HG02571 (cell line): ENCODE measurements at regions not wholly inside any gene's neighbourhood (a gene's known extent, or its start where the extent isn't known, plus 50 kb on each side); places are given as distances from the start of the nearest gene placed in this dataset.
A peak's percentile ranks its signal among the peaks of the same experiment; 100 is the strongest.

Experiments
- ATAC-seq: cut with Tn5 transposase; IDR thresholded peaks from one replicate; pipeline ENCODE4 v1.9.1; 2021; ENCODE audit warnings: mild to moderate bottlenecking, moderate library complexity; ENCODE audit not compliant: unreplicated experiment

GRCh38 chr5:54774281-54775170 lies 210.9 kb downstream of the ESM1 start:
- no peak for ATAC-seq

GRCh38 chr5:54772684-54773083 lies 212.7 kb downstream of the ESM1 start:
- ATAC-seq, result no peak

DNA sequence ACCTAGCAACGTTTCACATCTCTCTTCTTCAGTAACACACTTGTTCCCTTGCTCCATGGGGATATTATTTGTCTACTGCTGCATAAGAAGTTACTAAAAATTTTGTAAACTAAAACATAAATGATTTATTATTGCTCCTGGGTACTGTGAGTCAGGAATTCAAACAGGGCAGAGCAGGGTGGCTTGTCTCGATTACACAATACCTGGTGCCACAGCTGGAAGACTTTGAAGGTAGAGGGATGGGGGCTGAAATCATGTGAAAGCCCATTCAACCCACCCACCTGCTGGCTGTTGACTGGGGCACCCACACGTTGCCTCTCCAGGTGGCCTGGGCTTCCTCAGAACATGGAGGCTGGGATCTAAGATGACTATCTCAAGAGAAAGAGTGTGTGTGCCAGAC lies 213.2 kb downstream of the ESM1 start:
- ATAC-seq, result no peak

GRCh38 chr5:54769746-54770145 lies 215.6 kb downstream of the ESM1 start:
- no peak for ATAC-seq

DNA sequence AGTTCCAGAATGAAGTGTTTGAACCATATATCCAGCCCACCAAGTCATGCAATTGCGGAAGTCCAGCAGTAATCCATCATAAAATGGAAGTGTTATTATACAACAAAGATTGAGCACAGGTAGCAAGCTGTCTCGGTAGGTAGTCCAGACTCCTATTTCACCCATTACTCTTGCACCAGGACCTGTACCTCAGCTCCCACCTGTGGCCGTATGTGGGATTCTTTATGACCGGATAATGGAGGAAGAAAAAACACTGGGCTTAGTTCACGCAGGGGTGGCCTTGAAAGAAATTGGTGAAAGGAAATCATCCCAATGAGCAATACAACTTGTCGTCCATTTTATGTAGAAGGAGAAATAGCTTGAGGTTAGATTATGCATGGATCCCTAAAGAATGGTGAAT lies 216.3 kb downstream of the ESM1 start:
- ATAC-seq, result no peak

DNA sequence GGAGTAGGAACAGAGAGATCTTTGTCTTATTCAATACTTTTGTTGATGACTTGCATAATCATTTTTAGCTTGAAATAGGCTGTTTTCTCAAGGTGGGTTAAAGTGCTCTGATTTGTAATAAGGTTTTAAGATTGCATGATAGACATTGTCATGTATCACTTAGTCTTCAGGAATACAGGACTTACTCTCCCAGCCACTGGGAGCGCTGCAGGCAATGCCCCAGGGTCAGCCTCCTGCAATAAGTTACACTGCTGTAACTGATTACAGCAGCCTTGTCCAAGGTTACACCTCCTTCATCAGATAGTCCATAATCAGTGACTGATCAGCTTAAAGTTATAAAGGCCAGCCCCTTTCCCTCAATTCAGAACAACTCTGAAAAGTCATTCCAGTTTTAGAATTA lies 218.6 kb downstream of the ESM1 start:
- ATAC-seq, result no peak

DNA sequence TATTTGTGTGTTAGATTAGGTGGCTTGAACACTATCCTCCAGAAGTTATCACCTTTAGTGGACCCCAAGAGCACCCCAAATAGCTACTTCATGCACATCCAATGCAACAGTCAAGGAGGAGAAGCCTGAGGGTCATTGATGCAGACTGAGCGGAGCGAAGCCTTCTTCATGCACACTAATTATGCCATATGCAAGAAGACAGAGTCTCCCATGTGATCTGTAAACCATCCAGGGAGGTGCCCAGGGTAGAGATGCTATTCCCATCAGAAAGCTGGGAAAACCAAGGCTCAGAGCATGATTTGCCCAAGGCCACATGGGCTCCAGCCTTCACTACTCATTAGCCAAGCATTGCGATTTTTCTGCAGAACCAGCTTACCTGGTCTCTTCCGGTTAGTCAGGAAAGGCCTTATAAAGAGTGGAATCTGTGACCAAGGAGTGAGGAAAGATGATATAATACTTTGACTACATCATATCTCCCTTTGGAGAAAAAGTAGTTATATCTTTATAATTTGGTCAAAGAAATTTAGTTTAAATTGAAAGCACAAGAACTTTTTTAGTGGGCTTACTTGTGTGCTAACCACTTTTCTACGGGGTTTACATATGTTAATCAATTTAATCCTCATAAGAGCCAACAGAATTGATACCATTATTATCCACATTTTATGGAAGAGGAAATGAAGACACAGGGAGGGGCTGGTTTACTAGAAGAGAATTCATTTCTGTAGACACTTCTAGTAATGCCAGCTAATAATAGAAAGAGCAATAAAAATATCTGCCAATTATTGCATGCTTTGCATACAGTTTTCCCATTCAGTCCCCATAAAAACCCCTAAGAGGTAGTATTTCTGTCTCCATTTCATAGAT lies 220.0 kb downstream of the ESM1 start:
- no peak for ATAC-seq

GRCh38 chr5:54764102-54765090 lies 221.0 kb downstream of the ESM1 start:
- no peak for ATAC-seq

DNA sequence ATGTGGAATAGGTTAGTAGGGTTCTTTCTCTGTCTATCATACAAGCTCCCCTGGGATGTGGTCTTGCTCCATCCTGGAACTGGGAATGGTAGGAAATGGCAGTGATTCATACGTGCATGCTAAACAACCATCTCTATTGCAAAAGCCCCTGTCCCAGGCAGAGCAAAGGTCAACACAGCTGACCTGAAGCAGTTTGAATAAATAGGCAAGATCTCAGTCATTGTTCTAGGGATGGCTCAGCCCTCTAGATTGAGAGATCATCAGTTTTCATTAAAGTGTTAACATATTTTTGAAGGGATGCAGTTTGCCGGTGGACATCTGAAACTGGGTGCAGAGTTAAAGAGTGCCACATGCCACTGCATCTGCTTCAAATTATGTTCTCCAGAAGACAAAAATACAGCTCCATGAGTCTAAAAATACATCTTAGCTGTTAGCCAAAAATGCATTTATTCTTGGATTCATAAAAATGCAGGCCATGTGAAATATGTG lies 224.1 kb downstream of the ESM1 start:
- no peak for ATAC-seq

DNA sequence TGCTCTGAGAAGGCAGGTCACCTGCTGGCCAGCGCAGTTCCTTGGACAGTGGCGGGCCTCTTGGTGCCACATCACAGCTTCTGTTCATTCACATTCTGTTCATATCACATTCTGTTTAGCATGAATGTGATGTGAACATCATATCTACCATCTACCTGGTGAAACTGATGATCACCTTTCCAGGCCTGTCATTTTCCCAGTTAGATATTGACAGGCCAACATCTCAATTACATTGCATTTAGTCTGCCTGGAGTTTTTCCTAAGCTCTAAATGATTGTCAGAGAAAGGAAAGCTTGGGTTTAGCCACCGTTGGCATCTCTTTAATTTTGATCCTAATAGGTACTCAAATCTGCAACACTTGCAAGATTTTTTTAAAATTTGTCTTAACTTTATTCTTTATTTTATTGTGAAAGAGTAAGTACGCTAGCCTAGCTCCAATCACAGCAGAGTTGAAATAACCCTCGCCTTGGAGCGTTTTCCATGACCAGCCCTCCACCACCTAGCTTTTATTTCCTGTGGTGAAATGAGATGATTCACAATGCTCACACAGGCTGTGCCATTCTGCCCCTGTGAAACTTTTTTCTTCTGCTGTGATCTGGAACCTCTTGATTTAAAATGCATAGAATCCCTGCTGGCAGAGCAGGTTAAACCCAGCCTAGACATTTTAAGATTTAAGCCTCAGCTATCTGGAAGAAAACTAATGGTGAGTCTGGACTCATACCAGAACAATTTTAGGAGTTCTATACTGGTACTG lies 225.0 kb downstream of the ESM1 start:
- no peak for ATAC-seq

DNA sequence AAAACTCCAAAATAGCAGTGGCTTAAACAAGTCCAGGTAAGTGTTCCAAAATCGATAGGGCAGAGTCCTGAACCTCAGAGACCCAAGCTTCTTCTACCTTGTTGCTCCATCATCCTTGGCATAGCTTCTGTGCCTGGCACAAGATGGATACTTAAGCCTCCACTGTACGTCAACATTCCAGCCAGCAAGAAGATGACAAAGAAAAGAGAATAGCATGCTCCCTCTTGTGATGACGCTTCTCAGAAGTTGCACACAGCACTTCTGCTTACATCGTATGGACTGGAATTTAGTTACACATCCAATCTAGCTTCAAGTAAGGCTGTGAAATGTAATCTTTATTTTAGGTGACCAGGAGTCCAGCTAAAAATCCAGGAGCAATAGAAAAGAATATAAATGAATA lies 227.4 kb downstream of the ESM1 start:
- ATAC-seq, result no peak

- no peak for ATAC-seq
Measured at GRCh38 chr5:54757541-54757940, 227.9 kb downstream of the ESM1 start.

DNA sequence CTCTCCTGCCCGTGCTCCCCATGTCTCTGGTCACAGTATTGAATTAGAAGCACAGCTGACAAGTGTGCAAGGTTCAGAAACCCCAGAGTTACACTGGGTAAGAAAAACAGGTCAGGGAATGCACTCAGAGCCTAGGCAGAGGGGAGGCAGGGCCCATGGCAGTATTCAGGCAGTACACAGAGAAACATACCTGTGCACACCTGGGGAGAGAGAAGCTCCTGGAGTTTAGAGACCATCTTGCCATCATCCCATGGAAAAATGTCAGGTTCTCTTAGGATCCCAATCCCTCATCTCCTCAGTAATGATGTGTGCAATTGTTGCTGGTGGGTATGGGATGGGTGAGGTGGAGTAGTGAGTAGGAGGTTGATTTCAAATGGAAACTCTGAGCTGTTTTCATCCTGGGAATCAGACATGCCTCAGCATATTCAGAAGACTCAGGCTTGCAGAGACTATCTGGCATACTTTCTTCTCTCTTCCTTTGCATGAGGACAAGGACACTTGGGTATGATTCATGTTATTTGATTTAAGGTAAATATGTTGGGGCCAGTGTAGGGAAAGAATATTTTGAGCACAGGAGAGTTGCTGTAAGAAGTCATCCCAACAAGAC lies 228.5 kb downstream of the ESM1 start:
- ATAC-seq, result no peak

GRCh38 chr5:54756301-54756700 lies 229.1 kb downstream of the ESM1 start:
- ATAC-seq, result no peak

DNA sequence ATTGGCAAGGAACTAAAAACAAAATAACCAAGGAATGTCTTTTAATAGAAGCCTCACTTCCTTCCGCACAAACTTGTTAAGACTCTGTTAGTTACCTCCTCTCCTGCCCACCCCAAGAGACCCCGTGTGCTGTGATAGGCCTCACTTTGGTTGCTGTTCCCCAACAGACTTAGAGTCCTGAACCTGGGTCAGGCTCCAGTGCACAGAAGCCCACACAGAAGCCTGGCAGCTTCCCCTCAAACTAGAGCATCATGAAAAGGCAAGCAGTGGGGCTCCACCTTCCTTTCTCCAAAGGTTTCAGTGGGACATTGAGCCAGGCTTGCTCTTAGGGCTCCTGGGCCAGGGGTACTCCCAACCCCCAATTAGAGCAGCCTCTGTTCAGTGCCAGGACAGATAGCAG lies 230.5 kb downstream of the ESM1 start:
- ATAC-seq, result no peak

- ATAC-seq, result no peak
Measured at GRCh38 chr5:54754420-54754819, 231.0 kb downstream of the ESM1 start.

DNA sequence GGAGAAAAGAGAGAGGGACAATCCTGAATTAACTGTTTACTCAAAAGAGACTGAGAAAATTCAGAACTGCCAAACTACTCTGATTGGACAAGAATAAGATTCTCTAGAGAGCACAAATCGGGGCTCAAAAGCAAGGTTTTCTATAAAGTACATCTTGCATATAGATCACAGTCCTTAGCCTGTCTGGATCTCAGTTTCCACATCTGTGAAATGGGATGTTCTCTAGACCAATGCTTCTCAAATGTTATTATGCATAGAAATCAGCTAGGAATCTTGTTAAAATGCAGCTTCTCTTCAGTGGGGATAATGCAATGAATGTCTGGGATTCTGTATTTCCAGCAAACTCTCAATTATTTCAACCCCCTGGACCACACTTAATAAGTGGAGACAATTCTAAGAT lies 231.6 kb downstream of the ESM1 start:
- no peak for ATAC-seq

DNA sequence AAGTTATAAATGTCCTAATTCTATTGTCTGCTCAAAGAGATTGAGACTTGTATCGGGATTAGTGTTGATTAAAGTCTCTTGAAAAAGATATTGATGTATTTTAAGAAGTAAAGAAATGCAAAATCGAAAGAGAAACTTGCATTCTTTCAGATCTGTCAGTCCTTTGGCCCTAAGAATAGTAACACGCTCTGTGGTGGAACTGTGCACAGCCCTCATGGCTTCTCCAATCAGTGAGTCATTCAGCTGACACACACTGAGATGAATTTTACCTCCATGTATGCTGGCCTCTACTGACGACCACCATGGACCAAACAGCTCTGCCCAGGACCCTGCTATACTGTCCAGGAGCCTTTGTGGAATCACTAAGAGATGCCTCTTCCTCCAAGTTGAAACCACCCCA lies 232.4 kb downstream of the ESM1 start:
- ATAC-seq, result peak; percentile 93

- no peak for ATAC-seq
Measured at GRCh38 chr5:54748527-54748926, 231.0 kb downstream of the SNX18 start.
